ENCODE measurements at regions not wholly inside any gene's neighbourhood (a gene's known extent, or its start where the extent isn't known, plus 50 kb on each side); places are given as distances from the start of the nearest gene placed in this dataset.

- TF ChIP-seq, protein P1, sequence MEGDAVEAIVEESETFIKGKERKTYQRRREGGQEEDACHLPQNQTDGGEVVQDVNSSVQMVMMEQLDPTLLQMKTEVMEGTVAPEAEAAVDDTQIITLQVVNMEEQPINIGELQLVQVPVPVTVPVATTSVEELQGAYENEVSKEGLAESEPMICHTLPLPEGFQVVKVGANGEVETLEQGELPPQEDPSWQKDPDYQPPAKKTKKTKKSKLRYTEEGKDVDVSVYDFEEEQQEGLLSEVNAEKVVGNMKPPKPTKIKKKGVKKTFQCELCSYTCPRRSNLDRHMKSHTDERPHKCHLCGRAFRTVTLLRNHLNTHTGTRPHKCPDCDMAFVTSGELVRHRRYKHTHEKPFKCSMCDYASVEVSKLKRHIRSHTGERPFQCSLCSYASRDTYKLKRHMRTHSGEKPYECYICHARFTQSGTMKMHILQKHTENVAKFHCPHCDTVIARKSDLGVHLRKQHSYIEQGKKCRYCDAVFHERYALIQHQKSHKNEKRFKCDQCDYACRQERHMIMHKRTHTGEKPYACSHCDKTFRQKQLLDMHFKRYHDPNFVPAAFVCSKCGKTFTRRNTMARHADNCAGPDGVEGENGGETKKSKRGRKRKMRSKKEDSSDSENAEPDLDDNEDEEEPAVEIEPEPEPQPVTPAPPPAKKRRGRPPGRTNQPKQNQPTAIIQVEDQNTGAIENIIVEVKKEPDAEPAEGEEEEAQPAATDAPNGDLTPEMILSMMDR (IDR thresholded peaks at IDR 0.05) = no peak
- TF ChIP-seq POLR2A (IDR thresholded peaks at IDR 0.05) = no peak
- no peak for TF ChIP-seq EP300 (IDR thresholded peaks at IDR 0.05)
Observed at GRCh38 chr11:95291946-95292345, 60.9 kb upstream of the SESN3 start.

Measured in ovary (tissue), 3 donors.